ENCODE measurements at regions not wholly inside any gene's neighbourhood (a gene's known extent, or its start where the extent isn't known, plus 50 kb on each side); places are given as distances from the start of the nearest gene placed in this dataset.

DNA sequence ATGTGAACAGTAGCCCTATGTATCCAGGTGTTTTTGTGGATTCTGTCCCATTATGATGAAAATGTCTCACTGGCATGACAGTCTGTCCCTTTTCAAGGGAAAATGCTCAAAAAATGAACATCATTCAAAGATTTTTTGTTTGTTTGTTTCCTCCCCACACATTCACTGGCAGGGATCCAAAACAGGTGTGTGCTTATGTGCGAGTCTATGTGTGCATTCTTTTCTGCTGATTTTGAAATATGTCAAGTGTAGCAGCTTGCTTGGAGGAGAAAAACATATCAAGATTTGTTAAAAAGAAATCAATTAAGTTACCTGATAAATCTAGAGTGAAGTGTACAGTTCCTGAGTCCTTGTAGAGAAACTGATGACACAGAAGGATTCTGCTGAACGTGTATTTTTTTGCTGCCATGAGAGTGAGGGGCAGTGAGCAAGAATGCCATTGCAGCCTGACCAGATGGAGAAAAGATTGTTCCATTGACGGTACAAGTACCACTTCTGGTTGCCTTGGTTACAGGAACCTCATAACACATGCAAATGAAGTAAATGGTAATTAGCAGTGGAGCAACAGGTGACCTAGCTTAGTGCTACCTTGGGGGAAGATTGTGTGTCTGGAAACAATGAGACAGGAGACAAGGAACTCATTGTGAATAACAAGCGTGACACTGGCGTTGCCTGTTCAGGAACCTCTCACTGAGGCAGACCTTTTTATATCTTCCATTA lies 277.4 kb upstream of the PHYHIPL start:
- TF ChIP-seq NRF1 (IDR thresholded peaks at IDR 0.05; ENCODE audit: low read depth, low read length) (no peak), REST (IDR thresholded peaks at IDR 0.05; ENCODE audit: low read depth, low read length) (no peak), POLR2AphosphoS5 (IDR thresholded peaks at IDR 0.05; ENCODE audit: low read depth, low read length) (no peak), SMC3 (IDR thresholded peaks at IDR 0.05; ENCODE audit: low read depth, low read length) (no peak), TCF12 (IDR thresholded peaks at IDR 0.05) (no peak), GABPA (IDR thresholded peaks at IDR 0.05; ENCODE audit: low read depth) (no peak), YY1 (IDR thresholded peaks at IDR 0.05; ENCODE audit: low read depth) (no peak), RXRA (IDR thresholded peaks at IDR 0.05; ENCODE audit: borderline replicate concordance, low read depth) (no peak), ELF1 (IDR thresholded peaks at IDR 0.05) (no peak), EZH2phosphoT487 (IDR thresholded peaks at IDR 0.05; ENCODE audit: borderline replicate concordance, low read depth) (no peak), NFIC (IDR thresholded peaks at IDR 0.05; ENCODE audit: borderline replicate concordance) (no peak), CHD2 (IDR thresholded peaks at IDR 0.05; ENCODE audit: low read length, partially characterized antibody) (no peak)
- TF ChIP-seq, protein P1, sequence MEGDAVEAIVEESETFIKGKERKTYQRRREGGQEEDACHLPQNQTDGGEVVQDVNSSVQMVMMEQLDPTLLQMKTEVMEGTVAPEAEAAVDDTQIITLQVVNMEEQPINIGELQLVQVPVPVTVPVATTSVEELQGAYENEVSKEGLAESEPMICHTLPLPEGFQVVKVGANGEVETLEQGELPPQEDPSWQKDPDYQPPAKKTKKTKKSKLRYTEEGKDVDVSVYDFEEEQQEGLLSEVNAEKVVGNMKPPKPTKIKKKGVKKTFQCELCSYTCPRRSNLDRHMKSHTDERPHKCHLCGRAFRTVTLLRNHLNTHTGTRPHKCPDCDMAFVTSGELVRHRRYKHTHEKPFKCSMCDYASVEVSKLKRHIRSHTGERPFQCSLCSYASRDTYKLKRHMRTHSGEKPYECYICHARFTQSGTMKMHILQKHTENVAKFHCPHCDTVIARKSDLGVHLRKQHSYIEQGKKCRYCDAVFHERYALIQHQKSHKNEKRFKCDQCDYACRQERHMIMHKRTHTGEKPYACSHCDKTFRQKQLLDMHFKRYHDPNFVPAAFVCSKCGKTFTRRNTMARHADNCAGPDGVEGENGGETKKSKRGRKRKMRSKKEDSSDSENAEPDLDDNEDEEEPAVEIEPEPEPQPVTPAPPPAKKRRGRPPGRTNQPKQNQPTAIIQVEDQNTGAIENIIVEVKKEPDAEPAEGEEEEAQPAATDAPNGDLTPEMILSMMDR (IDR thresholded peaks at IDR 0.05) = no peak
- TF ChIP-seq, protein P2, sequence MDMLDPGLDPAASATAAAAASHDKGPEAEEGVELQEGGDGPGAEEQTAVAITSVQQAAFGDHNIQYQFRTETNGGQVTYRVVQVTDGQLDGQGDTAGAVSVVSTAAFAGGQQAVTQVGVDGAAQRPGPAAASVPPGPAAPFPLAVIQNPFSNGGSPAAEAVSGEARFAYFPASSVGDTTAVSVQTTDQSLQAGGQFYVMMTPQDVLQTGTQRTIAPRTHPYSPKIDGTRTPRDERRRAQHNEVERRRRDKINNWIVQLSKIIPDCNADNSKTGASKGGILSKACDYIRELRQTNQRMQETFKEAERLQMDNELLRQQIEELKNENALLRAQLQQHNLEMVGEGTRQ (IDR thresholded peaks at IDR 0.05; ENCODE audit: borderline replicate concordance, low read depth, low read length) = no peak
